Cardiac muscle cell (in vitro differentiated cells and primary cell): ENCODE measurements at regions not wholly inside any gene's neighbourhood (a gene's known extent, or its start where the extent isn't known, plus 50 kb on each side); places are given as distances from the start of the nearest gene placed in this dataset.

Source experiments
- DNase-seq, 2 donors: peaks; one replicate each; pipeline versions ENCODE4 v3.0.0 to v3.0.0-alpha.2; 2010 to 2017; ENCODE audit warnings: low read depth in 1 of 2, low spot score in 1 of 2
- H3K27ac ChIP-seq: fragments of 200-600 bp; sonication (generic); 2 replicates; pipeline ENCODE4 v1.5.1; 2016
- H3K27me3 ChIP-seq: fragments of 200-600 bp; sonication (generic); 2 replicates; pipeline ENCODE4 v1.6.0; 2016; ENCODE audit warnings: control low read depth
- H3K36me3 ChIP-seq: fragments of 200-600 bp; sonication (generic); 2 replicates; pipeline ENCODE4 v1.5.1; 2016; ENCODE audit warnings: control low read depth
- H3K4me1 ChIP-seq: fragments of 200-600 bp; sonication (generic); 2 replicates; pipeline ENCODE4 v1.8.1; 2017; ENCODE audit warnings: low read depth, mild to moderate bottlenecking, mixed run types
- H3K4me3 ChIP-seq: fragments of 200-600 bp; sonication (generic); 2 replicates; pipeline ENCODE4 v1.5.1; 2016; ENCODE audit warnings: mild to moderate bottlenecking
- H3K9me3 ChIP-seq: fragments of 200-600 bp; sonication (generic); 2 replicates; pipeline ENCODE4 v1.5.1; 2017; ENCODE audit warnings: low read depth, mild to moderate bottlenecking, control low read depth
- TF ChIP-seq, protein P1 (sequence below): IDR thresholded peaks from 2 replicates; pipeline ENCODE4 v1.5.1; 2012; ENCODE audit warnings: low read depth, mild to moderate bottlenecking, low read length

DNA sequence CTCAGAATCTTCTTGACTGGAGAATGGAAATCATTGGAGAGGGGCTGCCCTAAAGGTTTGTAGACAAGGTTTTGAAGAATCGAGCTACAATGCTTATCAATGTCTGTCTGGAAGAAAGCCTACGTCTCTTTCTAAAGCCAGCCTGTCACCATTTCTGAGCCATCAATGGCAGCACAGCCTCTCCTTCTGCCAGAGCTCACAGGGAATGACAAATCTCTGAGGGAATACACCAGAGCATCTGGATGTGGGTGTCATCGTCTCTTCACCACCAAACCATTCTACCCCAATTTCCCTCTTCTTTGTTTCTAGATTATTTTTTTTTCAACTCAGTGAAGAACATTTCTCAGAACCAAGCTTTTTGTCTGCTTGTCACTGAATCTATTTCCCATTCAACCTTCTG is 349.7 kb downstream of the EMP1 start:
- H3K4me1 ChIP-seq: no peaks in the 10 kb centered on the region
- no peaks in the 10 kb centered on the region for H3K27me3 ChIP-seq
- H3K4me3 ChIP-seq: no peak overlapping the region
- no peak for DNase-seq
- H3K9me3 ChIP-seq: no peaks in the 10 kb centered on the region
- H3K36me3 ChIP-seq: no peaks in the 10 kb centered on the region
- TF ChIP-seq, protein P1, sequence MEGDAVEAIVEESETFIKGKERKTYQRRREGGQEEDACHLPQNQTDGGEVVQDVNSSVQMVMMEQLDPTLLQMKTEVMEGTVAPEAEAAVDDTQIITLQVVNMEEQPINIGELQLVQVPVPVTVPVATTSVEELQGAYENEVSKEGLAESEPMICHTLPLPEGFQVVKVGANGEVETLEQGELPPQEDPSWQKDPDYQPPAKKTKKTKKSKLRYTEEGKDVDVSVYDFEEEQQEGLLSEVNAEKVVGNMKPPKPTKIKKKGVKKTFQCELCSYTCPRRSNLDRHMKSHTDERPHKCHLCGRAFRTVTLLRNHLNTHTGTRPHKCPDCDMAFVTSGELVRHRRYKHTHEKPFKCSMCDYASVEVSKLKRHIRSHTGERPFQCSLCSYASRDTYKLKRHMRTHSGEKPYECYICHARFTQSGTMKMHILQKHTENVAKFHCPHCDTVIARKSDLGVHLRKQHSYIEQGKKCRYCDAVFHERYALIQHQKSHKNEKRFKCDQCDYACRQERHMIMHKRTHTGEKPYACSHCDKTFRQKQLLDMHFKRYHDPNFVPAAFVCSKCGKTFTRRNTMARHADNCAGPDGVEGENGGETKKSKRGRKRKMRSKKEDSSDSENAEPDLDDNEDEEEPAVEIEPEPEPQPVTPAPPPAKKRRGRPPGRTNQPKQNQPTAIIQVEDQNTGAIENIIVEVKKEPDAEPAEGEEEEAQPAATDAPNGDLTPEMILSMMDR: no peak
- H3K27ac ChIP-seq: no peak overlapping the region

DNA sequence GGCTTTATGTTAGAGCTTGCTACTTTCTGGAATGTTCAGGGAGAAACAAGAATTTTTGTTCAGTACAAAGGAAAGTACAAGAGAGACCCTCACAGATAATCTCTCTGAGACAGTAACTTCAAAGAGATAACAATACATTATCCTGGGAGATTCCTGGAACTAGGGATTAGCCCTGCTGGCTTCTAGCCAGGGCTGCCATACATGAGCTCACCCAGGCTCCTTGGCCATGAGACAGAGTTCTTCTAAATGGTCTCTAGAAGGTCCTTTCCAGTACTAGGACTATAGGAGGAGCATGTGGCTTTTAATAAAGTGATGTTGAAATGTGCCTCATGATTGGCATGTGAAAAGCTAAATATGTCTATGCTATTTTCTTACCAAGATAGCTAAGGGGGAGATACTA is 342.5 kb downstream of the EMP1 start:
- H3K36me3 ChIP-seq: no peaks in the 10 kb centered on the region
- H3K27me3 ChIP-seq: no peaks in the 10 kb centered on the region
- H3K4me3 ChIP-seq: no peak overlapping the region
- TF ChIP-seq, protein P1: no peak
- DNase-seq: no peak
- H3K9me3 ChIP-seq: no peaks in the 10 kb centered on the region
- no peak overlapping the region for H3K27ac ChIP-seq
- H3K4me1 ChIP-seq: no peaks in the 10 kb centered on the region

DNA sequence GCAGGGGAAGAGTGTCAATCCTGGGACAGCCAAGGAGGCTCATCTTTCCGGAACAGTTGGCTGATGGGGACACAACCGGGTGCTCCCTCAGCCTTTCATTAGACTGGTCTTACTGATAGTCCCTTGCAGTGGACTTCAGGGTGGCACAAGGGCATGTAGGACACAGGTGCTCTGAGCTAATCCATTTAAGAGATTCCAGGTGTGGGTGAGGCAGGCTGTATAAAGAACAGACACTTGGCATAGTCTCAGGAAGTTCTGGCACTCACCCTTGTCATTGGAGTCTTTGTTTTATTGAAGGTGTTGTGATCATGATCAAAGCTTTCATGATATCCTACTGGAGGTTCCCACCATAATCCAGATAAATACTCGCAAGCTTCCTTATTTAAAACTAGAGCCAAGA is 341.6 kb downstream of the EMP1 start:
- DNase-seq: no peak
- TF ChIP-seq, protein P1: no peak
- Histone ChIP-seq H3K9me3 (no peaks in the 10 kb centered on the region), H3K36me3 (no peaks in the 10 kb centered on the region), H3K27me3 (no peaks in the 10 kb centered on the region), H3K27ac (no peak overlapping the region), H3K4me3 (no peak overlapping the region), H3K4me1 (no peaks in the 10 kb centered on the region)

DNA sequence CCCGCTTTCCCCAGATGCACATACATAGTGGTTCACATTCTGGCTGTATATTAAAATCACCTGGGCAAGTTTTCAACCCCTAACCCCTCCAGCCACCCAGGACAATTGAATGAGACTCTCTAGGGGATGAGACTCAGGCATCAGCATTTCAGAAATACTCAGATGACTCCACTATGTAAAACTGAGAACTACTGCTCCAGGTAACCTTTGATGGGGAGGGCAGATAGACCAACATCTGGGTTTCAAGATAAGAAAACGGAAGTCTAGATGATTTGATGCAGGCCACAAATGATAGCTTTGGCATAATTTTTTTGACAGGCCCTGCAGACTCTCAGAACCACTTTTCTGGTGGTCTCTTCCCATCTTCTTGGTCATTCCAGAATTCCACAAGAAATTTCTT is 341.1 kb downstream of the EMP1 start:
- H3K4me1 ChIP-seq: no peaks in the 10 kb centered on the region
- no peak overlapping the region for H3K27ac ChIP-seq
- TF ChIP-seq, protein P1: no peak
- no peaks in the 10 kb centered on the region for H3K9me3 ChIP-seq
- H3K27me3 ChIP-seq: no peaks in the 10 kb centered on the region
- DNase-seq: no peak
- H3K4me3 ChIP-seq: no peak overlapping the region
- H3K36me3 ChIP-seq: no peaks in the 10 kb centered on the region

DNA sequence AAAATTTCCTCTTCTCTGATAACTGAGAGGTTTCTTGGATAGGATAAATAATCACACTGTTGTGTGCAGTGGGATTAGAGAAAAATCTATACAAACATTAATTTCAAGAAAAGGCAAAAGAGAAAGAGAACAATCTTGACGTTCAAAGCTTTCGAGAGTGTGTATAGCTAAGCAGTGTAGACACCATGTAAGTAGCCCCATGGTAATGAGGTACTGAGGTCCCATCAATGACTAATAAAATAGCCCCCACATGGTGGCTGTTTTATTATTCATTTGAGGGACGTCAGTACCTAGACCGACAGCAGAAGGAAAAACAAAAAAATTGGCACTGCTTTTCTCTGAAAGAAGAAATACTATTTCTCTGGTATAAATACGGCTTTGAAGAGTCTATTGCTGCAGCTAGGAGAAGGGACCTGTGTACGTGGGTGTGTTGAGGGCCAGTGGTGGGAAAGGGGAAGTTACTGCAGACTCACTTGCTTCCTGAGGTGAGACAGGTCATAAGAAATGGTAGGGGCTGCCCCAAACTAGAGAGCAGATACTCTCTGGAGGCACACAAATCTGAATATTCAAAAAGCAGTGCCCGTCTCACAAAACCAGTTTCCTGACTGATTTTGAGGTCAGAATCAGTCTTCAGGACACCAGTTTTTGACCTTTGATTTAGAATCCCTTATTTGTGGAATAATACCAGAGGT is 339.8 kb downstream of the EMP1 start:
- H3K4me1 ChIP-seq: no peaks in the 10 kb centered on the region
- no peak overlapping the region for H3K4me3 ChIP-seq
- no peaks in the 10 kb centered on the region for H3K9me3 ChIP-seq
- H3K27me3 ChIP-seq: no peaks in the 10 kb centered on the region
- no peaks in the 10 kb centered on the region for H3K36me3 ChIP-seq
- H3K27ac ChIP-seq: no peak overlapping the region
- no peak for DNase-seq
- TF ChIP-seq, protein P1: no peak
